ENCODE measurements at regions not wholly inside any gene's neighbourhood (a gene's known extent, or its start where the extent isn't known, plus 50 kb on each side); places are given as distances from the start of the nearest gene placed in this dataset.

DNA sequence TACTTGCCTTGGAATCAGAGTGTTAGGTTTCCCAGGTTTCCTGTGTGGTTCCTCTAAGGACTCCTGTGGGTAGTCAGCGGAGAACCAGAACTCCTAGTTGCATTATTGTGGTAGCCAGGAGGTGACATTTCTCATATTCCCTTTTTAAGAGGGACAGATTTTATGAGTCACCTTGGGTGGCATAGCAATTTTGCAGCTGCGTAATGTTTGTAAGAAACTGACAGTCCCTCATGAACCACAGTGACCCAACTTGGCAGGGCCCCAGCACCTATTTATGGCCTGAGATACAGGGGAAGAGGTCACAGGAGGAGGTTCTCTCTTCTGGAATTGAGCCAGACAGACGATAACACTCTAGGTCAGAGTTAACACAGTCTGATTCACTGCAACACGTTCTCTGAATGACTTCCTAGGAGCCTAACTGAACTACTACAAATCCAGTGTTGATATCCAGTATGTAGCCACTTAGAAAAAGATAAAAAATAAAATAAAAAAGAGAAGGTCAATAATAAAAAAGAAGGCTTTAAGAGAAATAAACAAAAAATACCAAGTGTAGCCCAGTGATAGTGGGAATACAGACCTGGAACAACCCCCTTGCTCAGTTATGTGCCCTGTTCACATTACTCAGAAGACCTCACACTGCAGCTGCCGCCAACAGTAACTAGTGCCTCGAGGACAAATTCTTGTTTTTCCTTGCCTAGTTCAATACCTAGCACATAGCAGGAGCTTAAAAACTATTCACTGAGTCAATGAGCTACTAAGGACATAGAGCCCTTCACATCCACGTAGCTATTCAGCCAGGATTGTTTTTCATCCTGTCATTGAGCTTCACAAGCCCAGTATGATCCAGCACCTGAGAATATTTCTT, 50.7 kb upstream of the VLDLR start:
- no peak overlapping the region for H3K27ac ChIP-seq
- TF ChIP-seq, protein P1, sequence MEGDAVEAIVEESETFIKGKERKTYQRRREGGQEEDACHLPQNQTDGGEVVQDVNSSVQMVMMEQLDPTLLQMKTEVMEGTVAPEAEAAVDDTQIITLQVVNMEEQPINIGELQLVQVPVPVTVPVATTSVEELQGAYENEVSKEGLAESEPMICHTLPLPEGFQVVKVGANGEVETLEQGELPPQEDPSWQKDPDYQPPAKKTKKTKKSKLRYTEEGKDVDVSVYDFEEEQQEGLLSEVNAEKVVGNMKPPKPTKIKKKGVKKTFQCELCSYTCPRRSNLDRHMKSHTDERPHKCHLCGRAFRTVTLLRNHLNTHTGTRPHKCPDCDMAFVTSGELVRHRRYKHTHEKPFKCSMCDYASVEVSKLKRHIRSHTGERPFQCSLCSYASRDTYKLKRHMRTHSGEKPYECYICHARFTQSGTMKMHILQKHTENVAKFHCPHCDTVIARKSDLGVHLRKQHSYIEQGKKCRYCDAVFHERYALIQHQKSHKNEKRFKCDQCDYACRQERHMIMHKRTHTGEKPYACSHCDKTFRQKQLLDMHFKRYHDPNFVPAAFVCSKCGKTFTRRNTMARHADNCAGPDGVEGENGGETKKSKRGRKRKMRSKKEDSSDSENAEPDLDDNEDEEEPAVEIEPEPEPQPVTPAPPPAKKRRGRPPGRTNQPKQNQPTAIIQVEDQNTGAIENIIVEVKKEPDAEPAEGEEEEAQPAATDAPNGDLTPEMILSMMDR (IDR thresholded peaks at IDR 0.05; ENCODE audit: low read depth, low read length): no peak
- DNase-seq: no peak
- H3K36me3 ChIP-seq: no peaks in the 10 kb centered on the region
- H3K27me3 ChIP-seq (ENCODE audit: insufficient read depth, low read depth, severe bottlenecking): no peaks in the 10 kb centered on the region
- H3K4me3 ChIP-seq (ENCODE audit: low read depth, low read length): no peak overlapping the region
- no peaks in the 10 kb centered on the region for H3K9me3 ChIP-seq (ENCODE audit: severe bottlenecking)
